ENCODE measurements at regions not wholly inside any gene's neighbourhood (a gene's known extent, or its start where the extent isn't known, plus 50 kb on each side); places are given as distances from the start of the nearest gene placed in this dataset.
A peak's percentile ranks its signal among the peaks of the same experiment; 100 is the strongest.
"Not testable (repeated sequence)": the region's sequence is repeated elsewhere in the genome, so short reads cannot be mapped to it uniquely, and the experiment has no call there.

GRCh38 chr3:198137038-198137835 lies 177.2 kb downstream of the LMLN start:
- H3K27ac ChIP-seq; intact Hi-C loops (cut with DNase I; ENCODE audit: low total_unique reads); in situ Hi-C loops (cut with MboI; ENCODE audit: low pct_ligation_motif_present in 1 of 4, low pct_unique_long_range_greater_than_20kb in 1 of 4, low sequenced_read_pairs in 3 of 4); H3K27me3 ChIP-seq; DNase-seq; H3K36me3 ChIP-seq; H3K9me3 ChIP-seq; H3K4me1 ChIP-seq; H3K4me3 ChIP-seq: not testable (repeated sequence)
- 72% methylated on average over 8 of the region's 12 CpGs; no CpG with 5 or more reads in 1 of the 2 donors for WGBS, 2 donors (ENCODE audit: low coverage in 1 of 2)

GRCh38 chr3:198138205-198138604 lies 178.2 kb downstream of the LMLN start:
- H3K27me3 ChIP-seq; H3K4me3 ChIP-seq; intact Hi-C loops (cut with DNase I; ENCODE audit: low total_unique reads); DNase-seq; H3K36me3 ChIP-seq; H3K9me3 ChIP-seq; in situ Hi-C loops (cut with MboI; ENCODE audit: low pct_ligation_motif_present in 1 of 4, low pct_unique_long_range_greater_than_20kb in 1 of 4, low sequenced_read_pairs in 3 of 4); H3K4me1 ChIP-seq; H3K27ac ChIP-seq: not testable (repeated sequence)
- WGBS, 2 donors (ENCODE audit: low coverage in 1 of 2): 93% methylated on average over 8 of the region's 10 CpGs; no CpG with 5 or more reads in 1 of the 2 donors

DNA sequence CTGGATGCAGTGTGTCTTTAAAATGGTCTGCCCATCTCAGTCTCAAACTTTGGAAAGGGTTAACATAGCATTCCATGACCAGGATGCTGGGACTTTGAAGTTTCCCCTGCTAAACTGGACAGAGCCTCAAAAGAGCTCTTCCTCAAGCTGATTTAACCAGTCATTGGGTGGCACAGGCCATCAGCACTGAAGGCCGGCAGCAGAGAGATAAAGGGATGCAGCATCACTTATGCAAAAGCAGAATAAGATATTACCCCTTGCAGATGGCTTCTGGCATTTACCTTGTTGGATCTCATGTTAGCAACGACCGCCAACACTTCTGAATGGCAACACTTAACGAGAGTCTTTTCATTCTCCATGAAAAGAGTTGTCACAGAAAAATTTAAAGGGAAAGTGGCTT lies 179.0 kb downstream of the LMLN start:
- H3K36me3 ChIP-seq; H3K27ac ChIP-seq; H3K4me1 ChIP-seq; H3K27me3 ChIP-seq; in situ Hi-C loops (cut with MboI; ENCODE audit: low pct_ligation_motif_present in 1 of 4, low pct_unique_long_range_greater_than_20kb in 1 of 4, low sequenced_read_pairs in 3 of 4); intact Hi-C loops (cut with DNase I; ENCODE audit: low total_unique reads); H3K9me3 ChIP-seq; DNase-seq; H3K4me3 ChIP-seq: not testable (repeated sequence)
- 33% methylated on average over 4 of the region's 4 CpGs; no CpG with 5 or more reads in 1 of the 2 donors for WGBS, 2 donors (ENCODE audit: low coverage in 1 of 2)

GRCh38 chr3:198139513-198140167 lies 179.6 kb downstream of the LMLN start:
- DNase-seq; H3K36me3 ChIP-seq; intact Hi-C loops (cut with DNase I; ENCODE audit: low total_unique reads); H3K27ac ChIP-seq; H3K9me3 ChIP-seq; H3K27me3 ChIP-seq; H3K4me3 ChIP-seq; in situ Hi-C loops (cut with MboI; ENCODE audit: low pct_ligation_motif_present in 1 of 4, low pct_unique_long_range_greater_than_20kb in 1 of 4, low sequenced_read_pairs in 3 of 4); H3K4me1 ChIP-seq: not testable (repeated sequence)
- 62 to 80% methylated on average over 5 to 8 of the region's 8 CpGs for WGBS, 2 donors (ENCODE audit: low coverage in 1 of 2)

DNA sequence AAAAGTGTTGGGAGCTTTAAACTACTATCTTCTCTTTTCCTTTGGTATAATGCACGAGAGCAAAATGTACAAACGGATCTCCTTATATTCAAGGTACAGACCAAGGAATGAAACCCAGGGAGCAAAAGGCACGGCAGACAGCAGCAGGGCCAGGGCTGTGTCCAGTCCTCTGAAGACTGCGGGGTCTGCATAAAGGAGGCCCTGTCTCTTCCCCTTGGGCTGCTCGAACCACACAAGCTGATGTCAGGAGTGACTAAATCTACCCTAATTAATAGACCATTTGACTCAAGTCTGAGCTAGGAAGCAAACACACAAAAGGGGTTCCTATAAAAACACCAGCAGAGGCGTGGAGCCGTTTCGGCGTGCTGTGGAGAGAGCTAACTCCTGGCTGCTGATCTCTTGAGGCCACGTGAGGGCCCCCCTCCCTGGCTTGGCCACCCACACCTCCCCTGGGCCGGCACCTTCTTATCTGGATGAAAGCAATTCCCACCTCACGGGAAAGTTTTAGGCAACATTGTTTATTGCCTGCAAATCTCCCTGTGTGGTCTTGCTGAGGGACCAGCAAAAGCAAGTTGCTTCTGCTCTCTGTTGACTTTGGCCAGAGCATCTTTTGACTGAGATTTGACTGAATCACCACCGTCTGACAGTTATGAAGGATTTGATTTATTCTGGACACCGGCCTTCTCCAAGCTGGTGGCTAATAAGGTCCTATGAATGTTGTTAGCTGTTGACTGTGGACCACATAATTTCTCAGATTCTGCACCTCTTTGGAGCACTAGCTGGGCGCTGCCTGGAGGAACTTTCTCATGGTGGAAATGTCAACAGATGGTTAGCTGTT lies 183.5 kb downstream of the LMLN start:
- in situ Hi-C loops (cut with MboI; ENCODE audit: low pct_ligation_motif_present in 1 of 4, low pct_unique_long_range_greater_than_20kb in 1 of 4, low sequenced_read_pairs in 3 of 4); intact Hi-C loops (cut with DNase I; ENCODE audit: low total_unique reads); H3K36me3 ChIP-seq; H3K4me1 ChIP-seq; H3K4me3 ChIP-seq; H3K27ac ChIP-seq; DNase-seq; H3K9me3 ChIP-seq; H3K27me3 ChIP-seq: not testable (repeated sequence)
- 80 to 85% methylated on average over 2 to 10 of the region's 15 CpGs for WGBS, 2 donors (ENCODE audit: low coverage in 1 of 2)

- peak; percentile 44 for DNase-seq
- WGBS, 2 donors (ENCODE audit: low coverage in 1 of 2): 24% methylated on average over 3 of the region's 8 CpGs; no CpG with 5 or more reads in 1 of the 2 donors
- in situ Hi-C loops (cut with MboI; ENCODE audit: low pct_ligation_motif_present in 1 of 4, low pct_unique_long_range_greater_than_20kb in 1 of 4, low sequenced_read_pairs in 3 of 4); H3K4me1 ChIP-seq; H3K36me3 ChIP-seq; H3K27ac ChIP-seq; intact Hi-C loops (cut with DNase I; ENCODE audit: low total_unique reads); H3K9me3 ChIP-seq; H3K27me3 ChIP-seq; H3K4me3 ChIP-seq: not testable (repeated sequence)
These were observed 185.3 kb downstream of the LMLN start for GRCh38 chr3:198145231-198145784.

GRCh38 chr3:198146070-198146469 lies 186.1 kb downstream of the LMLN start:
- H3K27me3 ChIP-seq; H3K4me3 ChIP-seq; intact Hi-C loops (cut with DNase I; ENCODE audit: low total_unique reads); in situ Hi-C loops (cut with MboI; ENCODE audit: low pct_ligation_motif_present in 1 of 4, low pct_unique_long_range_greater_than_20kb in 1 of 4, low sequenced_read_pairs in 3 of 4); H3K9me3 ChIP-seq; H3K27ac ChIP-seq; H3K4me1 ChIP-seq; H3K36me3 ChIP-seq; DNase-seq: not testable (repeated sequence)
- 60% methylated on average over 5 of the region's 5 CpGs; no CpG with 5 or more reads in 1 of the 2 donors for WGBS, 2 donors (ENCODE audit: low coverage in 1 of 2)

DNA sequence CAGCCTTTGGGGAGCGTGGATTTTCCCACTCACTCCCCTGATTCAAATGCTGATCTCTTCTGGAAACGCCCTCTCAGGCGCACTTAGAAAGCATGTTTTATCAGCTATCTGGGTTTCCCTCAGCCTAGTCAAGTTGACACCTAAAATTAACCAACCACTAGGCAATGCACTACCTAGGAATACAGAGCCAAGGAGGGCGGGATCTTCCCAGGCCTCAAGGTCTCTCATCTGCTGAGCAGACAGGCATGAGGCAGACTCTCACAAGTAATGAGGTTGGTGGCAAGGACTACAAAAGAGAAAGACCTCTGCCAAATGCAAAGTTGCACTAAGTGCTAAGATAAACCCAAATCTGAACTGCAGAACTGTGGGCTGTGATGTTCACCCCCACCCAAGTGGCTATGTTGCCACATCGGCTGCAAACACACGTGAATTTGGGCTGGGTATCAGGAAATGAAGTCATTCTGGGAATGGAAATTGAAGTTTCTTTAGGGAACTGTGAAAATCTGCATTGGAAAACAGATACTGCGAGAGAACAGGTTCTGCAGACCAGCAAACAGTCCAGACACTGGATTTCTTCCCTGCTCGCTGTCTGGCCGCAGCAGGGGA lies 186.6 kb downstream of the LMLN start:
- WGBS, 2 donors (ENCODE audit: low coverage in 1 of 2): 81 to 86% methylated on average over 3 to 8 of the region's 9 CpGs
- in situ Hi-C loops (cut with MboI; ENCODE audit: low pct_ligation_motif_present in 1 of 4, low pct_unique_long_range_greater_than_20kb in 1 of 4, low sequenced_read_pairs in 3 of 4); H3K9me3 ChIP-seq; H3K27me3 ChIP-seq; DNase-seq; H3K27ac ChIP-seq; H3K36me3 ChIP-seq; intact Hi-C loops (cut with DNase I; ENCODE audit: low total_unique reads); H3K4me3 ChIP-seq; H3K4me1 ChIP-seq: not testable (repeated sequence)

GRCh38 chr3:198147213-198147612 lies 187.2 kb downstream of the LMLN start:
- in situ Hi-C loops (cut with MboI; ENCODE audit: low pct_ligation_motif_present in 1 of 4, low pct_unique_long_range_greater_than_20kb in 1 of 4, low sequenced_read_pairs in 3 of 4); H3K27me3 ChIP-seq; intact Hi-C loops (cut with DNase I; ENCODE audit: low total_unique reads); H3K4me3 ChIP-seq; DNase-seq; H3K27ac ChIP-seq; H3K4me1 ChIP-seq; H3K9me3 ChIP-seq; H3K36me3 ChIP-seq: not testable (repeated sequence)
- whole genome bisulfite sequencing, 2 donors (ENCODE audit: low coverage in 1 of 2): 94% methylated on average over 2 of the region's 3 CpGs; no CpG with 5 or more reads in 1 of the 2 donors

GRCh38 chr3:198147993-198148392 lies 188.0 kb downstream of the LMLN start:
- DNase-seq; H3K36me3 ChIP-seq; H3K9me3 ChIP-seq; H3K4me1 ChIP-seq; in situ Hi-C loops (cut with MboI; ENCODE audit: low pct_ligation_motif_present in 1 of 4, low pct_unique_long_range_greater_than_20kb in 1 of 4, low sequenced_read_pairs in 3 of 4); H3K27ac ChIP-seq; H3K27me3 ChIP-seq; H3K4me3 ChIP-seq; intact Hi-C loops (cut with DNase I; ENCODE audit: low total_unique reads): not testable (repeated sequence)
- 85 to 95% methylated on average over 4 to 6 of the region's 6 CpGs for WGBS, 2 donors (ENCODE audit: low coverage in 1 of 2)

All from transverse colon (tissue), 4 donors.